Hepatocyte (in vitro differentiated cells): ENCODE measurements at regions not wholly inside any gene's neighbourhood (a gene's known extent, or its start where the extent isn't known, plus 50 kb on each side); places are given as distances from the start of the nearest gene placed in this dataset.

Experiments
- CTCF ChIP-seq: fragments of 200-600 bp; sonication (generic); IDR thresholded peaks from 2 replicates; pipeline ENCODE4 v1.5.1; 2016; ENCODE audit warnings: antibody characterized with exemption, mild to moderate bottlenecking; ENCODE audit not compliant: poor library complexity
- EZH2 ChIP-seq: fragments of 200-600 bp; sonication (generic); IDR thresholded peaks from 2 replicates; pipeline ENCODE4 v1.6.1; 2016; ENCODE audit warnings: antibody characterized with exemption, mild to moderate bottlenecking, borderline replicate concordance

GRCh38 chr4:137632842-137633241 is 100.5 kb upstream of the PCDH18 start:
- TF ChIP-seq CTCF (no peak), EZH2 (no peak)
